WERI-Rb-1 (cell line): ENCODE measurements at regions not wholly inside any gene's neighbourhood (a gene's known extent, or its start where the extent isn't known, plus 50 kb on each side); places are given as distances from the start of the nearest gene placed in this dataset.

ENCODE experiments used
- DNase-seq: peaks from one replicate; pipeline ENCODE4 v3.0.0-alpha.2; 2020
- H3K27ac ChIP-seq: fragments of 250-450 bp; sonication (Bioruptor Pico); 2 replicates; pipeline ENCODE4 v1.5.1; 2020; ENCODE audit warnings: mild to moderate bottlenecking, moderate library complexity
- H3K27me3 ChIP-seq: fragments of 250-450 bp; sonication (Bioruptor Pico); 2 replicates; pipeline ENCODE4 v1.5.1; 2021; ENCODE audit warnings: mild to moderate bottlenecking, low read depth, moderate library complexity; ENCODE audit not compliant: insufficient read depth, severe bottlenecking
- H3K36me3 ChIP-seq: fragments of 250-450 bp; sonication (Bioruptor Pico); 2 replicates; pipeline ENCODE4 v1.5.1; 2020; ENCODE audit warnings: mild to moderate bottlenecking, moderate library complexity
- H3K4me3 ChIP-seq: 2 replicates; pipeline ENCODE4 v1.5.1; 2011; ENCODE audit warnings: low read depth, mild to moderate bottlenecking, control low read depth, low read length
- H3K9me3 ChIP-seq: fragments of 250-450 bp; sonication (Bioruptor Pico); 2 replicates; pipeline ENCODE4 v1.5.1; 2021; ENCODE audit warnings: mild to moderate bottlenecking, moderate library complexity; ENCODE audit not compliant: severe bottlenecking
- CTCF ChIP-seq: IDR thresholded peaks from 2 replicates; pipeline ENCODE4 v1.5.1; 2011; ENCODE audit warnings: low read depth, mild to moderate bottlenecking, control low read depth, inconsistent platforms, low read length

- Histone ChIP-seq H3K27ac (no peak overlapping the region), H3K27me3 (no peaks in the 10 kb centered on the region), H3K4me3 (no peak overlapping the region), H3K36me3 (no peaks in the 10 kb centered on the region), H3K9me3 (no peaks in the 10 kb centered on the region)
- no peak for DNase-seq
- TF ChIP-seq CTCF, result no peak
Measured at GRCh38 chr10:78865538-78865875, 203.3 kb upstream of the ZMIZ1 start.

- Histone ChIP-seq H3K36me3 (no peaks in the 10 kb centered on the region), H3K27me3 (no peaks in the 10 kb centered on the region), H3K9me3 (no peaks in the 10 kb centered on the region), H3K27ac (no peak overlapping the region), H3K4me3 (no peak overlapping the region)
- TF ChIP-seq CTCF, result no peak
- DNase-seq, result no peak
Measured at GRCh38 chr10:78865931-78866717, 202.6 kb upstream of the ZMIZ1 start.

GRCh38 chr10:78866731-78867554, 201.8 kb upstream of the ZMIZ1 start:
- TF ChIP-seq CTCF, result no peak
- Histone ChIP-seq H3K27ac (no peak overlapping the region), H3K27me3 (no peaks in the 10 kb centered on the region), H3K36me3 (no peaks in the 10 kb centered on the region), H3K4me3 (no peak overlapping the region), H3K9me3 (no peaks in the 10 kb centered on the region)
- DNase-seq, result peak; percentile 57

- TF ChIP-seq CTCF, result no peak
Measured at GRCh38 chr10:78867555-78867939, 201.2 kb upstream of the ZMIZ1 start.

GRCh38 chr10:78868048-78868447, 200.7 kb upstream of the ZMIZ1 start:
- Histone ChIP-seq H3K4me3 (no peak overlapping the region), H3K27ac (no peak overlapping the region), H3K9me3 (no peaks in the 10 kb centered on the region), H3K36me3 (no peaks in the 10 kb centered on the region), H3K27me3 (no peaks in the 10 kb centered on the region)
- no peak for DNase-seq
- no peak for TF ChIP-seq CTCF

More at GRCh38 chr10:78867555-78867939, 201.2 kb upstream of the ZMIZ1 start:
- H3K9me3 ChIP-seq, result no peaks in the 10 kb centered on the region
- no peak overlapping the region for H3K4me3 ChIP-seq
- H3K27ac ChIP-seq, result no peak overlapping the region
- no peaks in the 10 kb centered on the region for H3K36me3 ChIP-seq
- DNase-seq, result no peak
- no peaks in the 10 kb centered on the region for H3K27me3 ChIP-seq
